ENCODE measurements at regions not wholly inside any gene's neighbourhood (a gene's known extent, or its start where the extent isn't known, plus 50 kb on each side); places are given as distances from the start of the nearest gene placed in this dataset.

DNA sequence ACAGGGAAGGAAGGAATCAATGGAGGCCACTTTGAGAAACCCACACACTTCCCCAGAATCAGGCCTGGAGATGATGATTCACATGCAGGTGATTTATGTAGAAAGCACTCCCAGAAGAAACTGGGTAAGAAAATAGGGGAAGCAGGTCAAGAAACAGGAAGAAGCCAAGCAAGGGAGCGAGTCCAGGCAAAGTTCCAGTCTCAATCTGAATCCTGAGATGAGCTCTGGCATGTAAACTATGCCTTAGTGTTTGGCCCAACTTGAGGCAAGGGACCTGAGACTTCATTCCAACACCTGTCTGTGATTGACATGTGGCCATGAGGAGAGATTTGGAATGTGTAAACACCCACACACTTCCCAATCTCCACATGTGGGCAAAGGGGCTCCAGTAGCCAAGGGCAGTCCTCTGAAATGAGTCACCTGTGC, 61.6 kb upstream of the CTNNB1 start:
- TF ChIP-seq CTBP1 (IDR thresholded peaks at IDR 0.05; ENCODE audit: borderline replicate concordance) (no peak), SP1 (IDR thresholded peaks at IDR 0.05) (no peak), SUZ12 (IDR thresholded peaks at IDR 0.05) (no peak), ELF4 (IDR thresholded peaks at IDR 0.05) (no peak), FOXA1 (IDR thresholded peaks at IDR 0.05) (no peak), NFRKB (IDR thresholded peaks at IDR 0.05) (no peak), BHLHE40 (IDR thresholded peaks at IDR 0.05; ENCODE audit: borderline replicate concordance) (no peak), L3MBTL2 (conservative IDR thresholded peaks at IDR 0.05) (no peak), ZNF384 (IDR thresholded peaks at IDR 0.05) (no peak), FOXM1 (IDR thresholded peaks at IDR 0.05; ENCODE audit: borderline replicate concordance) (no peak)
